CD4-positive, alpha-beta T cell treated with Interleukin-10 for 1 hour (primary cell): ENCODE measurements at regions not wholly inside any gene's neighbourhood (a gene's known extent, or its start where the extent isn't known, plus 50 kb on each side); places are given as distances from the start of the nearest gene placed in this dataset.
"Not testable (repeated sequence)": the region's sequence is repeated elsewhere in the genome, so short reads cannot be mapped to it uniquely, and the experiment has no call there.

Source experiments
- DNase-seq: peaks from one replicate; pipeline ENCODE4 v3.0.0-alpha.2; 2020

- DNase-seq: no peak
These were observed 880.1 kb downstream of the UQCRFS1 start for GRCh38 chr19:28332886-28333285.

- DNase-seq: no peak
These were observed 880.6 kb downstream of the UQCRFS1 start for GRCh38 chr19:28332351-28332750.

GRCh38 chr19:28331596-28331995, 881.4 kb downstream of the UQCRFS1 start:
- DNase-seq: no peak

- no peak for DNase-seq
These were observed 882.1 kb downstream of the UQCRFS1 start for GRCh38 chr19:28330831-28331230.

- DNase-seq: no peak
These were observed 883.5 kb downstream of the UQCRFS1 start for GRCh38 chr19:28329429-28329828.

GRCh38 chr19:28327905-28328304, 885.0 kb downstream of the UQCRFS1 start:
- no peak for DNase-seq

- no peak for DNase-seq
These were observed 886.2 kb downstream of the UQCRFS1 start for GRCh38 chr19:28326746-28327145.

GRCh38 chr19:28324275-28325060, 888.5 kb downstream of the UQCRFS1 start:
- DNase-seq: no peak

GRCh38 chr19:28322945-28323344, 890.0 kb downstream of the UQCRFS1 start:
- no peak for DNase-seq

GRCh38 chr19:28322491-28322890, 890.5 kb downstream of the UQCRFS1 start:
- DNase-seq: no peak

GRCh38 chr19:28319918-28320317, 893.0 kb downstream of the UQCRFS1 start:
- no peak for DNase-seq

- no peak for DNase-seq
These were observed 893.7 kb downstream of the UQCRFS1 start for GRCh38 chr19:28319227-28319626.

- no peak for DNase-seq
These were observed 894.3 kb downstream of the UQCRFS1 start for GRCh38 chr19:28318469-28319179.

- DNase-seq: no peak
These were observed 896.5 kb downstream of the UQCRFS1 start for GRCh38 chr19:28316464-28316863.

GRCh38 chr19:28314756-28315155, 898.2 kb downstream of the UQCRFS1 start:
- DNase-seq: no peak

- DNase-seq: no peak
These were observed 898.7 kb downstream of the UQCRFS1 start for GRCh38 chr19:28314287-28314686.

GRCh38 chr19:28313633-28314032, 899.3 kb downstream of the UQCRFS1 start:
- DNase-seq: no peak

GRCh38 chr19:28312269-28312668, 900.7 kb downstream of the UQCRFS1 start:
- no peak for DNase-seq

GRCh38 chr19:28310829-28311228, 902.1 kb downstream of the UQCRFS1 start:
- not testable (repeated sequence) for DNase-seq

- no peak for DNase-seq
These were observed 903.9 kb downstream of the UQCRFS1 start for GRCh38 chr19:28309070-28309469.

- no peak for DNase-seq
These were observed 905.0 kb downstream of the UQCRFS1 start for GRCh38 chr19:28307963-28308362.

- no peak for DNase-seq
These were observed 905.5 kb downstream of the UQCRFS1 start for GRCh38 chr19:28307487-28307886.

GRCh38 chr19:28305513-28305912, 907.4 kb downstream of the UQCRFS1 start:
- DNase-seq: no peak

- DNase-seq: no peak
These were observed 909.4 kb downstream of the UQCRFS1 start for GRCh38 chr19:28303502-28303901.
